Smooth muscle cell (in vitro differentiated cells): ENCODE measurements at regions not wholly inside any gene's neighbourhood (a gene's known extent, or its start where the extent isn't known, plus 50 kb on each side); places are given as distances from the start of the nearest gene placed in this dataset.

ENCODE experiments used
- DNase-seq: peaks from one replicate; lab custom pipeline; 2025; ENCODE audit not compliant: unreplicated experiment; lab: John Stamatoyannopoulos, UW
- H2AFZ ChIP-seq: fragments of 200-600 bp; sonication (generic); 2 replicates; pipeline ENCODE4 v1.6.0; 2016; ENCODE audit warnings: antibody characterized with exemption, low read depth, mild to moderate bottlenecking
- H3F3A ChIP-seq: fragments of 200-600 bp; sonication (generic); 2 replicates; pipeline ENCODE4 v1.6.0; 2017; ENCODE audit warnings: antibody characterized with exemption, low read depth
- H3K27ac ChIP-seq: fragments of 200-600 bp; sonication (generic); 2 replicates; pipeline ENCODE4 v1.5.1; 2016; ENCODE audit warnings: low read depth, mild to moderate bottlenecking
- H3K27me3 ChIP-seq: fragments of 200-600 bp; sonication (generic); 2 replicates; pipeline ENCODE4 v1.6.1; 2016; ENCODE audit warnings: low read depth, mild to moderate bottlenecking
- H3K36me3 ChIP-seq: fragments of 200-600 bp; sonication (generic); 2 replicates; pipeline ENCODE4 v1.5.1; 2016; ENCODE audit warnings: low read depth
- H3K4me1 ChIP-seq: fragments of 200-600 bp; sonication (generic); 2 replicates; pipeline ENCODE4 v1.5.1; 2016; ENCODE audit warnings: low read depth
- H3K4me2 ChIP-seq: fragments of 200-600 bp; sonication (generic); 2 replicates; pipeline ENCODE4 v1.6.0; 2016; ENCODE audit warnings: mild to moderate bottlenecking
- H3K4me3 ChIP-seq: fragments of 200-600 bp; sonication (generic); 2 replicates; pipeline ENCODE4 v1.5.1; 2016; ENCODE audit warnings: mild to moderate bottlenecking
- H3K79me2 ChIP-seq: fragments of 200-600 bp; sonication (generic); 2 replicates; pipeline ENCODE4 v1.6.0; 2016; ENCODE audit warnings: low read depth, mild to moderate bottlenecking
- H3K9ac ChIP-seq: fragments of 200-600 bp; sonication (generic); 2 replicates; pipeline ENCODE4 v1.6.0; 2016; ENCODE audit warnings: low read depth
- H3K9me3 ChIP-seq: fragments of 200-600 bp; sonication (generic); replicated peaks from 2 replicates; pipeline ENCODE4 v1.5.1; 2016; ENCODE audit warnings: low read depth
- H4K20me1 ChIP-seq: fragments of 200-600 bp; sonication (generic); 2 replicates; pipeline ENCODE4 v1.6.0; 2016; ENCODE audit warnings: low read depth
- WGBS: methylation state at CpG from one replicate; pipeline ENCODE4 v1.1.7; 2016; ENCODE audit warnings: low lambda C conversion rate; 5-methylcytosine and 5-hydroxymethylcytosine counted together
- TF ChIP-seq, protein P1 (sequence below): fragments of 200-600 bp; sonication (generic); IDR thresholded peaks from 2 replicates; pipeline ENCODE4 v1.5.1; 2017; ENCODE audit warnings: borderline replicate concordance, mild to moderate bottlenecking, antibody characterized with exemption; ENCODE audit not compliant: insufficient read depth, poor library complexity, severe bottlenecking

DNA sequence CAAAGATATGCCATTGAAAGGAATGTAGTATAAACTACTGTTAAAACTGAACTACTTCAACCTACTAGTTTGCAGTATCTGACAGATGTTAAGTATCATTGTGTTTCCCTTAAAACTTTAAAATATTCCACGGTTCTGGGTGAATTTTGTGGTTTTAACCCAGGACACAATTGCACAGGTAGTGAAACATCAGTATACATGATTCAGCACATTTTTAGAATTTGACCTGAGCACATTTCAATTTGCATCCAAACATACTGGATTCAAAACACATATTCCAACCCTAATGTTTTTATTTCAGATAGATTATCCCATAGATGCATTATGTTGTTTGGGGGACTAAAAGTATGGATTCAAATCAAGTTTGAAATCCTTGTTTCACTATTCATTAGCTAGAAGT lies 129.9 kb upstream of the ZNF804B start:
- no peak overlapping the region for H2AFZ ChIP-seq
- no peaks in the 10 kb centered on the region for H3K27me3 ChIP-seq
- H3K79me2 ChIP-seq: no peaks in the 10 kb centered on the region
- DNase-seq: no peak
- 89% methylated on average over 1 of the region's 1 CpG for WGBS
- no peak overlapping the region for H3K4me3 ChIP-seq
- H3K4me1 ChIP-seq: peaks cover under 1% of the 10 kb centered on the region
- TF ChIP-seq, protein P1, sequence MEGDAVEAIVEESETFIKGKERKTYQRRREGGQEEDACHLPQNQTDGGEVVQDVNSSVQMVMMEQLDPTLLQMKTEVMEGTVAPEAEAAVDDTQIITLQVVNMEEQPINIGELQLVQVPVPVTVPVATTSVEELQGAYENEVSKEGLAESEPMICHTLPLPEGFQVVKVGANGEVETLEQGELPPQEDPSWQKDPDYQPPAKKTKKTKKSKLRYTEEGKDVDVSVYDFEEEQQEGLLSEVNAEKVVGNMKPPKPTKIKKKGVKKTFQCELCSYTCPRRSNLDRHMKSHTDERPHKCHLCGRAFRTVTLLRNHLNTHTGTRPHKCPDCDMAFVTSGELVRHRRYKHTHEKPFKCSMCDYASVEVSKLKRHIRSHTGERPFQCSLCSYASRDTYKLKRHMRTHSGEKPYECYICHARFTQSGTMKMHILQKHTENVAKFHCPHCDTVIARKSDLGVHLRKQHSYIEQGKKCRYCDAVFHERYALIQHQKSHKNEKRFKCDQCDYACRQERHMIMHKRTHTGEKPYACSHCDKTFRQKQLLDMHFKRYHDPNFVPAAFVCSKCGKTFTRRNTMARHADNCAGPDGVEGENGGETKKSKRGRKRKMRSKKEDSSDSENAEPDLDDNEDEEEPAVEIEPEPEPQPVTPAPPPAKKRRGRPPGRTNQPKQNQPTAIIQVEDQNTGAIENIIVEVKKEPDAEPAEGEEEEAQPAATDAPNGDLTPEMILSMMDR: no peak
- no peak overlapping the region for H3K27ac ChIP-seq
- no peak overlapping the region for H3K9ac ChIP-seq
- H4K20me1 ChIP-seq: no peaks in the 10 kb centered on the region
- H3K36me3 ChIP-seq: no peaks in the 10 kb centered on the region
- no peaks in the 10 kb centered on the region for H3F3A ChIP-seq
- H3K4me2 ChIP-seq: no peak overlapping the region
- no peaks in the 10 kb centered on the region for H3K9me3 ChIP-seq

DNA sequence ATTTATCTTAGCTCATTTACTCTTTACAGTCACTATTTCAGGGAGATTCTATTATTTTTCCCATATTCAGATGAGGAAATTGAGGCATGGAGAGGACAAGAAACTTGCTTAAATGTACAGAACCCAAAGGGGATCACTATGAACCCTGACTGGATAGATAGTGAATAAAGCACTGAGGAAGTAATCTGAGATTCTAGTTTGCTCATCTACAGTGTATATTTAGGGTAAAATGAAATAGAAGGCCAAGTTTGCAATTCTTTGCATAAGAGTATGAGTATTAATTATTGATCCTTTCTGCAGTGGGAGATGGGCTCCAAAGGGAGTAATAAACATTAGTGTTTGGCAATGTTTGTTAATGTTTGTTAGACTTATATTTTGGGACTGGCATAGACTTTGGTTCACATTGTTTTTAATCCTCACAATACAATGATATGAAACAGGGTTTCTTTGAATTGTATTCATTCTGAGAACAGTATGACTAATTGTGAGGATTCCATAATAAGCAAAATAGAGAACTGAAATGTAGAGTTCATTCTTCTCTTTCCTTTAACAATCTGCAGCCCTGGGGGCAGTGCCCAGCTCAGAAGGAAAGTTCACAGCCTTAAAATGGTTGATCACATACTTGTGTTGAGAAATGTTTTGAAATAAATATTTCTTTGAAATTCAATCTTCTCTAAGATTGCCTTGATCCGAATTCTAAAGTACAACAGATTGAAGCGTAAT lies 131.0 kb upstream of the ZNF804B start:
- Histone ChIP-seq H3K27ac (no peak overlapping the region), H4K20me1 (no peaks in the 10 kb centered on the region), H3K9ac (no peak overlapping the region), H3K27me3 (no peaks in the 10 kb centered on the region), H3K4me2 (no peak overlapping the region), H3K4me1 (no peaks in the 10 kb centered on the region), H2AFZ (no peak overlapping the region), H3K79me2 (no peaks in the 10 kb centered on the region), H3K36me3 (no peaks in the 10 kb centered on the region), H3K9me3 (no peaks in the 10 kb centered on the region), H3F3A (no peaks in the 10 kb centered on the region), H3K4me3 (no peak overlapping the region)
- DNase-seq: no peak
- TF ChIP-seq, protein P1: no peak
- WGBS: 95% methylated on average over 2 of the region's 2 CpGs

DNA sequence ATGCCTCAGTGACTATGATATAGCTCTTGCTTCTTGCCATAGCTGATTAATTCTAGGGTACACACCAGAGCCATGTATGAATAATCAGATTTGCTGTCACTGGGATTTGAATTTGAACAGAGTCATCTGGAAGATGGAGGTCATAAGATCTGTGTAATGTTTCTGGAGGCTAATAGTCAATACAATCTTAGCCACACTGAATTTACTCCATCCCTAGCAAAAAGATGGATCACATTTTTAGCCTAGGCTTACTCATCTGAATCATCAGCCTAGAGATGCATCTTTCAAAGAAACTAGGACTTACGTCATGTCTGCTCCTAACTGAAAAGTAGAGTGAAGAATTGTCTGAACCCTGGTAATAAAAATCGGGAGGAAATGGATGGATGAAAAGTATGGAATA lies 142.3 kb upstream of the ZNF804B start:
- Histone ChIP-seq H3K9me3 (no peaks in the 10 kb centered on the region), H4K20me1 (no peaks in the 10 kb centered on the region), H3F3A (no peaks in the 10 kb centered on the region), H3K4me1 (no peaks in the 10 kb centered on the region), H3K27me3 (no peaks in the 10 kb centered on the region), H2AFZ (no peak overlapping the region), H3K27ac (no peak overlapping the region), H3K9ac (no peak overlapping the region), H3K4me3 (no peak overlapping the region), H3K4me2 (no peak overlapping the region), H3K36me3 (no peaks in the 10 kb centered on the region), H3K79me2 (no peaks in the 10 kb centered on the region)
- WGBS: 95% methylated on average over 2 of the region's 2 CpGs
- TF ChIP-seq, protein P1: no peak
- DNase-seq: no peak

DNA sequence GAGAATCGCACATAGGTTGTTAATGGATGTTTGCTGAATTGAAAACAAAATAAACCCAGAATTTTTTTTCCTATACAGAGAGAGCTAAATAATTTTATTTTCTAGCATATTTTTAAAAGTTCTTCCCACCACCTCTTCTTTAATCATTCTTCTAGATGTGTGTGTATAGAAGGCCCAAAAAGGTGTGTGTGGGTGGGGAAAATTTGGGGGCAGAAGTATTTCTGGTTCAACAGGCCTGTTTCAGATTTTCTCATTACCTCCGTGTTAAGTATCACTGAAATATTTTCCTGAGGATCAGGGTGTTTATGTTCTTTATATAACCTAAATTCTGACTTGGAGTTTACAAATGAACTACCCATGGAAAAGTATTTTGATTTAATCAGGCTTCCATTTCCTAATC lies 144.2 kb upstream of the ZNF804B start:
- no peaks in the 10 kb centered on the region for H4K20me1 ChIP-seq
- TF ChIP-seq, protein P1: no peak
- DNase-seq: no peak
- WGBS: 94% methylated on average over 2 of the region's 2 CpGs
- H3K27ac ChIP-seq: no peak overlapping the region
- no peaks in the 10 kb centered on the region for H3K36me3 ChIP-seq
- no peaks in the 10 kb centered on the region for H3F3A ChIP-seq
- H3K4me1 ChIP-seq: no peaks in the 10 kb centered on the region
- no peak overlapping the region for H3K9ac ChIP-seq
- no peak overlapping the region for H3K4me2 ChIP-seq
- no peaks in the 10 kb centered on the region for H3K27me3 ChIP-seq
- no peaks in the 10 kb centered on the region for H3K79me2 ChIP-seq
- no peak overlapping the region for H2AFZ ChIP-seq
- no peaks in the 10 kb centered on the region for H3K9me3 ChIP-seq
- H3K4me3 ChIP-seq: no peak overlapping the region
